Stimulated activated CD8-positive, alpha-beta memory T cell treated with anti-CD3 and anti-CD28 coated beads, Interleukin-15, amount 100 ng/mL, for 24 hours (primary cell): ENCODE measurements at regions not wholly inside any gene's neighbourhood (a gene's known extent, or its start where the extent isn't known, plus 50 kb on each side); places are given as distances from the start of the nearest gene placed in this dataset.

Source experiments
- DNase-seq: peaks from one replicate; pipeline ENCODE4 v3.0.0-alpha.2; 2020; ENCODE audit warnings: low read depth

DNA sequence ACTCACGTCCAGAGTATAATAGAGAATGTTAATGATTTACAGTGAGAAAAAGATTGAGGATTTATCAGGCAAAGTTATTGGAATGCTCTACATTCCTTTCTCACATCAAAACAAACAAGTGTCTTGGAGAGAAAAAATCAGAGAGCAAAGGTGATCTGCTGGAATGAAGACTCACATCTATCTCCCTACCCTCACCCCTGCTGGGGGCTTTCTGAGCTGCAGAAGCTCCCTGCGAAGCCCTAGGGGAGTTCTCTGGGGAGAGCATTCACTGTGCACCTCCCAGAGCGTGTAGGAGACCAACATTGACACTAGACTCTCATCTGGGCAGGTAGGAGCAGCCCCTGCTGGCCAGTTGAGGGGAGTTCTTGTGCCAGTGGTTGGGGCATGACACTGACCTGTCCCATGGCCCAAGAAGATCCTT, 76.6 kb upstream of the ADAMTS16 start:
- DNase-seq = no peak

DNA sequence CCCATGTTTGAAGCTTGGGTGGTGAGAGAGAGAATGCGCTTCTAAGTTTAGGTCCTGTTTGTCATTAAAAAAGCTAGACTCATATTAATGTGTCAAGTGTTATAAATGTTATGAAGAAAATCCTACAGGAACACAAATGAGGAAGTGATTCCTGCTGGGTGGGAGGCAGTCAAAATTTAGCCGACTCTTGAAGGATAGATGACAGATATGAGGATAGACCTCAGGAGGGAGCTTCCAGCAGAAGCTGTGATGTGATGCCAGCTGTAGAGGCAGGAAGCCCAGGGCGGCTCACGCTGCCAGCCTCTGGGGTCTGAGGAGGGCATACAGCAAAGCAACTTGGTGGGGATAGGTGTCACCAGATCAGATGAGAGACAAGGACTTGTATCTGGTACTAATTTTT, 74.7 kb upstream of the ADAMTS16 start:
- DNase-seq = no peak

DNA sequence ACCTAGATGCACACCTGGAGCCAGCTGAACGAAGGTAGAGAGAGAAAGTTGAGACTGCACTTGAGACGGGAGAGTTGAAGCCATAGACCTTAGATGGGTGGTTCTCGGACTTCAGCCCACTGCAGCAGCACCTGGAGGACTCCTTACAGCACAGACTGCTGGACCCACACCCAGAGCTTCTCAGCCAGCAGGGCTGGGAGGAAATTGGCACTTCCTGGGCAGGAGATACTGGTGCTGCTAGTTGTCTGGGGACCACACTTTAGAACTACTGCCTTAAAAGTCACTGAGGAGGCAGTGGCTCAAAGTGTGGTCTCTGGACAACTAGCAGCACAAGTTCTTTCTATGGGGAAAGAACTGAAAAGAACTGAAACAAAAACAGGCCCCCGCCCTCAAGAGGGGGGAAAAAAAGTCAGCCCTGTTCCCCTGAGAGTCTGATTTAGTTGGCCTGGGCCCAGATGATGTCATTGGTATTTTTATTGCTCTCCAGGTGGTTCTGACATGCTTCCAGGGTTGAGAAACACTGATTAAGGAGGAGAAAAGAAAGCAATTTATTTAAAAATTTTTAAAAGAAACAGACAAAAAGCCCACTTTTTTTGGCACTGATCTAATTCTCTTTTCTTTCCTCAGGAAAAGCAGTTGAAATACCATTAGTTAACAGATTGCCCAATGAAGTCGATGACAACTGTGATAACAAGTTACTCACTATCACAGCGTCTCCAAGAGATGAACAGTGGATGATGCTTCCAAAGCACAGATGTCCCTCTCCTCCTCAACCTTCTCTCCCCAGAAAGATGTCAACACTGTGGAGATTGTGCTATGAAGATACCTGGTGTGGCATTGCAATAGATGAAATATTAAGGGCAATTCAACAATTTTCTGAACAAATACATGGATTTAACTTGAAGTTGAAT, 73.6 kb upstream of the ADAMTS16 start:
- no peak for DNase-seq

DNA sequence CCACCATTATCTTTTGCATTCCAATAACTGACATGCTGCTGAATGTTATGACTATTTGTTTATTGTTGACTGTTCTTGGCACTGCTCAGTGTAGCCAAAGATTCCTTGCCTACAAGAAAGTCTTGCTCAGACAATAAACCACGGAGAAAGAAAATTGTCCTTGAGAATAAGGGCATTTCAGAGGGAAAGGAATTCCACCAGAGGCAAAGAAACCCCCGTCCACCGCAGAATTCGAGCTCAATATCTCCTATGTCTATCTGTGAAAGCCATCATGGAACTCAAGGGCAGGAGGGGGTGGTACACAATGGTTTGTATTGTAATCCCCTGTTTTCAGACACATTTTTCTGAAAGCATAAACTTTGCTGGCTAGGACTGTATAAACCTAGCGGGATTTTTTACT, 70.3 kb upstream of the ADAMTS16 start:
- no peak for DNase-seq

DNA sequence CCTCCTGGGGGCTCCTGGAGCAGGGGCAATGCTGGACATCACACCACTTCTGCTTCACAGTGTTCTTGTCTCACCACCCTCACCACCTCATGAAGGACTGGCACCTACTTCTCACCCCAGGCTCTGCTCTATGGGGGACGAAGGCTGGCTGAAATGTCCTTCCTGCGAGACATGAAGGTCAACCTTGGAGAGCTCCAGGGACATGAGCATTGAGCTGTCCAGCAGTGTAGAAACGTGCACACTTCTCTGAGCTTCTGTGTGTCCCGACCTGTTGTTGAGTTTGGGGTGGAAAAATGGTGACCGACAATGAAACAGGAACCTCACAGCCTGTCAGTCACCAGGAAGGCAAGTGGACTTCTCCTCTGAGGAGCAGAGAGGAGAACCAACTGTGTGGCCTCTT, 68.6 kb upstream of the ADAMTS16 start:
- DNase-seq = no peak

DNA sequence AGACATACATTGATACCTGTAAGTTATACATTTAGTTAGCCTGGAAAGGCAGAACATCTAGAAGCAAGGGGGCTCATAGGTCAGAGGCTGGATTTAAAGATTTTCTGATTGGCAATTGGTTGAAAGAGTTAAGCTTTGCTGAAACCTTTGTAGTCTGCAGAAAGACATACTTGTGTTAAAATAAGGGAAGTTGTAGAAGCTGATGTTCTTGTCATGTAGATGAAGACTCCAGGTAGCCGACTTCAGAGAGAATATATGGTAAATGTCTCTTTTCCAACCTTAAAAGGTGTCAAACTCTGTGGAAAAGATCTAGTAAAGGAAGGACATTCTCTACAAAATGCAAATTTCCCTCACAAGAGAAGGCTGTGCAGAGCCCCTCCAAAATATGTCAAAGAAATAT, 62.9 kb upstream of the ADAMTS16 start:
- DNase-seq = no peak

DNA sequence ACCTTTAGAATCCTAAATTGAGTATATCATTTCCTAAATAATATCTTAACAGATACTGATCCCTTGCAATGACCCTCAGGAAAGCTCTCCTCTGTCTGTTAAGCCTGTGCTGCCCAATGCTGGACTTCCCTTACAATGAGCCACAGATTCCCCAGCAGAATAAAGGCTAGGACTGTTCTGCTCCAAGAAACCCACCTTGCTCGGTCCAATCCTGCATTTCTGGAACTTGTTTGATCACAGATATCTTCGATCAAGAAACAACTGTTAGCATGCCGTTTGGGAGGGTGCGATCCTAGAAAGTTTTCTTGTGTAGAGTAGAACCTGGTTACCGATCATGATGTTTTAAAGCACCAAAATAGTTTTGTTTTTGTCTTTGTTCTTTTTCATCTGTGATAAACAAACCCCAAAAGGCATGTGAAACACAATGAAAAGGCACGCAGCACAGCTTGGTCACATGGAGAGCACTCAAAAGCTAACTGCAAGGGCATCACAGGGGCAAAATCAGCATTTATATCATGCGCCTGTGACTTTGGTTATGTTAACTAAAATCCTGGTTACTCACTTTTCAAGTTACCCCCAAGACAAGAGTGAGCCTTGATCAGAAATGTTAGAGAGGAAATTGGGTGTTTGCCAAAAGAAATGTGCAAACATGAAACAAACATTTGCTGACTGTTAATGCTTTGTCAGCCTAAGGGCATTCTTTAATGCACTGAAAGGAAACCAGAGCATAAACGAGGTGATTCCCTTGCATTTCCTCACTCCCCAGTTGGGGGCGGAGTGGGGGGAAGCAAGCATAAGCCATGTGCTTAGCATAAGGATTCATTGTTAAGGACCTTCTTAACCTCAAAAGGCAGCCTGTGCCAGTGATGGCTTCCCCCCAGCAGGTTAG, 61.9 kb upstream of the ADAMTS16 start:
- DNase-seq = no peak

DNA sequence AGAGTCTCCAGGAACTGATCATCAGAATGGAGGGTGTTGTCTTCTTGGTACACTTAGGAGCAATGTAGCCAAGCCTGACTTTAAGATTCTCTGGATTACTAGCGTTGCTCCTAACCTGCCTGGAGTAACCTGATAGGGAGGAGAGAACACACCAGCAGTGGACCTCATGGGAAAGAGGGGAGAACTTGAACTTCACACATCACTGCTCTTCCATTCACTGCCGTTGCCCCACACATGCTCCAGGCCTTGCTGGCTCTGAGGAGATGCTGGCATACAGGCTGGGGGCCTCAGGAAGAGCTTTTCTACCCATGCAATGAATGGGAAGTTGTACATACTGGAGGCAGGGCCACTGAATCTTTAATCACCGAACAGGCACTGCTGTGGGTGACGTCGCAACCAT, 60.3 kb upstream of the ADAMTS16 start:
- DNase-seq = no peak

DNA sequence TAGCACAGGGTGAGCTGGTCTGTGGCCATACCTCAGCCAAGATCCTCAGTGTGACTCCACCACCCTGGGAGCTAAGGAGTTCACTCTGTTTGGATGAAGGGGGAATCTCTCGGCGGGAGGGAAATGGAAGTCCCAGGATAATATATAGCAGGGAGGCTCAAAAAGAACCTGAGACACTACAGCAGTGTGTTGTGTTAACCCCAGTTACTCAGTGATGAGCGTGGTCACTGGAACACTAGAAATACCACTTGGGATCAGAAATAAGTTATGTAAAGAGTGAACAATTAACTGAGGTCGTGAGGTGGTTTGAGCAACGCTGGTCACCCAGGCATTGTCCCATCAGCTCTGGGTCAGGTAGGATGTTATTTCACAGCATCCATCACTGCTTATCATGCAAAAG, 59.3 kb upstream of the ADAMTS16 start:
- DNase-seq = no peak

DNA sequence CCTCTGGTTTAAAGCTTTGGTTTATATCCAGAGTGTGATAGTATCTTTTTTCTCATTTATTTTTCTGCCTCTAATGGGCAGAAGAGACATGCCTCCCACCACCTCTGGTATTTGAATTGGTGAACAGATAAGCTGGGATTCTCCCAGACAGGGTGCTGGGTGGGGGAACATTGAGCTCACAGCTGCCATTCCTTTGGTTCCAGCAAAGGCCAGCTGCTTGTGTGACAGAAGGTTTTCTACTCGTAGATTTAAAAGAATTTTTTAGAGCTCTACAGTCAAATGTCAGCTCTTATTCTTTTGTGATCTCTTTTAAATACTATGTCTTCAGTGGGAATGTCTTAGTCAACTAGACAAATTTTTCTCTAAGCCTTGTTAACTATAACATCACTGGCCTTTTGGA, 54.7 kb upstream of the ADAMTS16 start:
- DNase-seq = no peak

DNA sequence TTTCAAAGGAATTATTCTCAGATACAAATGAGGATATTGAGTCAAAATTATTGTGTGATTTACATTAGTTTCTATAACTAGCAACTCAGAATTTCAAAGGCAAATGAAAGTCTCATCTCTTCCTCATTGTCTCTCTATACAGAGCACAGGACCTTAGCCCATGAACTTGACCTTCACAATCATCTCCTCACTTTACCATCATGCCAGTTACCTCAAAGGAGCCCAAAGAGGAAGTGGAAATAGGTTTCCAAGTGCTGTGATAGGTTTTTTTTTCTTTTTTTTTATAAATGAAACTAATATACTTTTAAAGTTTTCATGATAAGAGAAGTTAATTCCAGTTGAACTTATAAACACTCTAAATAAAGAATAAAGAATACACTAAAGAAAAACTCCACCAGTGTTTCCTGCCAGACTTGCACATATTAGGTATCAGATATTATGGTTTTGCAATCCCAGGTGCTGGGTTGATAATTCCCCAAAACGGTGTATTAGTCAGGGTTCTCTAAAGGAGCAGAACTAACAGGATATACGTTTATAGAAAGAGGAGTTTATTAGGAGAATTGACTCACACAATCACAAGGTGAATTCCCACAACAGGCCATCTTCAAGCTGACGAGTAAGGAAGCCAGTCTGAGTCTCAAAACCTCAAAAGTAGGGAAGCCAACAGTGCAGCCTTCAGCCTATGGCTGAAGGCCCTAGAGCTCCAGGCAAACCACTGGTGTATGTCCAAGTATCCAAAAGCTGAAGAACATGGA, 50.1 kb upstream of the ADAMTS16 start:
- DNase-seq = no peak
